KBM-7 (cell line): ENCODE measurements at regions not wholly inside any gene's neighbourhood (a gene's known extent, or its start where the extent isn't known, plus 50 kb on each side); places are given as distances from the start of the nearest gene placed in this dataset.
A peak's percentile ranks its signal among the peaks of the same experiment; 100 is the strongest.
"Not testable (repeated sequence)": the region's sequence is repeated elsewhere in the genome, so short reads cannot be mapped to it uniquely, and the experiment has no call there.

Experiments used
- DNase-seq: peaks from one replicate; pipeline ENCODE4 v3.0.0-alpha.2; 2015
- in situ Hi-C: fragments of 300-500 bp; cut with MboI; formaldehyde crosslinking; loops from 2 replicates; pipeline ENCODE4 v1.14.3; 2020; ENCODE audit warnings: low sequenced_read_pairs, low pct_unique_long_range_greater_than_20kb, mixed read lengths

- DNase-seq, result no peak
- in situ Hi-C loops, result no loop called here
These were observed 51.8 kb downstream of the TEX44 start for GRCh38 chr2:231644426-231644825.

- DNase-seq, result no peak
- in situ Hi-C loops, result no loop called here
These were observed 53.8 kb downstream of the TEX44 start for GRCh38 chr2:231646476-231646875.

DNA sequence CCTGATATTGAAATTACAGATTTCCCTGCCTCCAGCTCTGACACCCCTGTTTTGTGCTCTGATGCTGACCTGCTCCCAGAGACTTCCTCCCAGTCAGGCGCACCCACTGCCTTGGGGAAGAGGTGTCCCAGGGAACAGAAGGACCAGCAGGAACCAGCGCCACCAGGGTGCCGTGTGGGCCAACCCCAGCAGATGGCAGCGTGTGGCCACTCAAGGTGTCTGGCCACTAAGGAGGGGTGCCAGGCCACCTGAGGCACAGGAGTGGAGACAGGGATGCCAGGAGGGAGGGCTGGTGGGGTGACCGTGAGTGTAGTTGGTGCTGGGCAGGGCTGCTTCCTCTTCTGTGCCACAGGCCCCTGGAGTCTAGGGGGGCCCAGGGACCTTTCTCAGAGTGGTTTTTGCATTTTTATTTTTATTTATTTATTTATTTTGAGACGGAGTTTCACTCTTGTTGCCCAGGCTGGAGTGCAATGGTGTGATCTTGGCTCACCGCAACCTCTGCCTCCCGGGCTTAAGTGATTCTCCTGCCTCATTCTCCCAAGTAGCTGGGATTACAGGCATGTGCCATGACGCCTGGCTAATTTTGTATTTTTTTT is 56.0 kb downstream of the TEX44 start:
- peak; percentile 77 for DNase-seq
- in situ Hi-C loops, result no loop called here

GRCh38 chr2:231651561-231651960 is 56.8 kb upstream of the PTMA start:
- in situ Hi-C loops, DNase-seq: not testable (repeated sequence)

GRCh38 chr2:231655488-231655887 is 52.8 kb upstream of the PTMA start:
- DNase-seq, result no peak
- in situ Hi-C loops, result no loop called here

- in situ Hi-C loops, result no loop called here
- peak; percentile 82 for DNase-seq
These were observed 52.4 kb upstream of the PTMA start for GRCh38 chr2:231655894-231656293.
